ENCODE measurements at regions not wholly inside any gene's neighbourhood (a gene's known extent, or its start where the extent isn't known, plus 50 kb on each side); places are given as distances from the start of the nearest gene placed in this dataset.
"Not testable (repeated sequence)": the region's sequence is repeated elsewhere in the genome, so short reads cannot be mapped to it uniquely, and the experiment has no call there.

DNA sequence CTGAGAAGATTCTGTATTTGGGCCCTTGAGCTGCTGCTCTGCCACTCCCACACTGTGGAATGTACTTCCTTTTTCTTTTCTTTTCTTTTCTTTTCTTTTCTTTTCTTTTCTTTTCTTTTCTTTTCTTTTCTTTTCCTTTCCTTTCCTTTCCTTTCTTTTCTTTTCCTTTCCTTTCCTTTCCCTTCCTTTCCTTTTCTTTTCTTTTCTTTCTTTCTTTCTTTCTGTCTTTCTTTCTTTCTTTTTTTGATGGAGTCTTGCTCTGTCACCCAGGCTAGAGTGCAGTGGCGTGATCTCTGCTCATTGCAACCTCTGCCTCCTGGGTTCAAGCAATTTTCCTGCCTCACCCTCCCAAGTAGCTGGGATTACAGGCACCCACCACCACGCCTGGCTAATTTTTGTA is 89.8 kb downstream of the DNAAF6 start:
- H3K4me1 ChIP-seq; ATAC-seq; H3K27ac ChIP-seq; H3K4me3 ChIP-seq; DNase-seq; H3K9me3 ChIP-seq; H3K27me3 ChIP-seq; H3K36me3 ChIP-seq; intact Hi-C loops (cut with DNase I): not testable (repeated sequence)

DNA sequence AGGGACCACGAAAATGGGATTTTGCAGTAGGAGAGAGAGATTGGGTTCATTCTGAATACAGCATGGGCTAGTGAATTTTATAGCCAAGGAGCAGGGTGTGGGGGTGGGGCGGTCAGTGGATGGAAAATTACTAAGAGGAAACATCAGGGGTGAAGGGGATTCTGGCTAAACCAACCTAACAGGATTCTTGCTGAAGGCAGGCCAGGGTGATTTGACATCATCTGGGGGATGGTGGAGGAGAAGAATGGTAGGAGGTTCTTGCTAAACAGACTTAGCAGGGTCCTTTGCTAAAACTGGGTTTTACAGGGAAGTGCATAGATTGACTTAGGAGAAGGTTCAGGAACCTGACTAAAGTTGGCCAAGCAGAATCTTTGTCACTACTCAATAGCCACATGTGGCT is 91.9 kb downstream of the DNAAF6 start:
- TF ChIP-seq, protein P1, sequence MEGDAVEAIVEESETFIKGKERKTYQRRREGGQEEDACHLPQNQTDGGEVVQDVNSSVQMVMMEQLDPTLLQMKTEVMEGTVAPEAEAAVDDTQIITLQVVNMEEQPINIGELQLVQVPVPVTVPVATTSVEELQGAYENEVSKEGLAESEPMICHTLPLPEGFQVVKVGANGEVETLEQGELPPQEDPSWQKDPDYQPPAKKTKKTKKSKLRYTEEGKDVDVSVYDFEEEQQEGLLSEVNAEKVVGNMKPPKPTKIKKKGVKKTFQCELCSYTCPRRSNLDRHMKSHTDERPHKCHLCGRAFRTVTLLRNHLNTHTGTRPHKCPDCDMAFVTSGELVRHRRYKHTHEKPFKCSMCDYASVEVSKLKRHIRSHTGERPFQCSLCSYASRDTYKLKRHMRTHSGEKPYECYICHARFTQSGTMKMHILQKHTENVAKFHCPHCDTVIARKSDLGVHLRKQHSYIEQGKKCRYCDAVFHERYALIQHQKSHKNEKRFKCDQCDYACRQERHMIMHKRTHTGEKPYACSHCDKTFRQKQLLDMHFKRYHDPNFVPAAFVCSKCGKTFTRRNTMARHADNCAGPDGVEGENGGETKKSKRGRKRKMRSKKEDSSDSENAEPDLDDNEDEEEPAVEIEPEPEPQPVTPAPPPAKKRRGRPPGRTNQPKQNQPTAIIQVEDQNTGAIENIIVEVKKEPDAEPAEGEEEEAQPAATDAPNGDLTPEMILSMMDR (IDR thresholded peaks at IDR 0.05) = no peak
- DNase-seq (no peak), ATAC-seq (no peak)
- Histone ChIP-seq H3K4me1 (no peaks in the 10 kb centered on the region), H3K36me3 (no peaks in the 10 kb centered on the region), H3K27ac (no peak overlapping the region), H3K4me3 (no peak overlapping the region), H3K9me3 (no peaks in the 10 kb centered on the region), H3K27me3 (peaks cover 0 to 9% of the 10 kb centered on the region in 2 donors)
- intact Hi-C loops (cut with DNase I) = no loop called here

DNA sequence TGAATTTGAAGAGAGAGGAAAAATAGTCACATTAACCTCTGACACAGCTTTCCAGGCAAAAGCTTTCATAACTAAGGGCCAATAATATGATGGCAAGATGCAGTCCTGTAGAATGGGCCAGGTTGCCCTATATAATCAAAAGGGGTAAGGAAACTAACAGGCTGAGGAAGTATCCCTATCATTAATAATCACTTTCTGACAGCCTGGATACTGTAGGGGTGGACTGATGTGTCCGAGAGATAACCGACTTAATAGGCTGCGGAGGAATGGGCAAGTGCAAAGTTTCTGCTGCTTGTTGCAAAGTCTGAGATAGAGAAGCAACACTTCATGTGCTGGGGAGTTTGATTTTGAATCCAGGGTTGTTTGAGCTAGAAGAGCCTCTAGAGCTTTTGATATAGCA is 94.8 kb downstream of the DNAAF6 start:
- no peak overlapping the region for H3K4me3 ChIP-seq
- intact Hi-C loops (cut with DNase I) = no loop called here
- TF ChIP-seq, protein P1 (IDR thresholded peaks at IDR 0.05) = no peak
- no peaks in the 10 kb centered on the region for H3K9me3 ChIP-seq
- DNase-seq = no peak
- no peak overlapping the region for H3K27ac ChIP-seq
- no peaks in the 10 kb centered on the region for H3K4me1 ChIP-seq
- H3K27me3 ChIP-seq = peaks cover 0 to 12% of the 10 kb centered on the region in 2 donors
- H3K36me3 ChIP-seq = no peaks in the 10 kb centered on the region
- ATAC-seq = no peak

DNA sequence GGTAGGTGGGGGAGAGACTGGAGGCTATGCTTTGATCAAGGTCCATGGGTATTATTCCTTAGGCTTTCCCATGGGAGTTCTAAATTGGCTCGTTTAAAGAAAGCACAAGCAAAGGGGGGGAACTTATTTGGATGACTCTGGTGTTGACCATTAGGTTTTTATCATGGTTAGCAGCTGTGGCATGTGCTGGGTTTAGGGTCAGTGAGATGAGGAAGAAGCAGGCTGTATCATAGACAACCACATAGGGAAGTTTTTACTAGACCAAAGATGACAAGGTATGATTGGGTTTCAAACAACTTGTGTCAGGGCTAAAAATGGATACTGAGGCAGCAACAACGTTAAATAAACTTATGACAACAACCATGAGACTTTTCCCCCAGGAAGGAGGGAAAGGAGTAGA is 97.7 kb downstream of the DNAAF6 start:
- Histone ChIP-seq H3K27ac (no peak overlapping the region), H3K9me3 (no peaks in the 10 kb centered on the region), H3K36me3 (no peaks in the 10 kb centered on the region), H3K27me3 (peaks cover 0 to 12% of the 10 kb centered on the region in 2 donors), H3K4me3 (no peak overlapping the region), H3K4me1 (no peaks in the 10 kb centered on the region)
- no peak for ATAC-seq
- TF ChIP-seq, protein P1 (IDR thresholded peaks at IDR 0.05) = no peak
- DNase-seq = no peak
- intact Hi-C loops (cut with DNase I) = no loop called here

DNA sequence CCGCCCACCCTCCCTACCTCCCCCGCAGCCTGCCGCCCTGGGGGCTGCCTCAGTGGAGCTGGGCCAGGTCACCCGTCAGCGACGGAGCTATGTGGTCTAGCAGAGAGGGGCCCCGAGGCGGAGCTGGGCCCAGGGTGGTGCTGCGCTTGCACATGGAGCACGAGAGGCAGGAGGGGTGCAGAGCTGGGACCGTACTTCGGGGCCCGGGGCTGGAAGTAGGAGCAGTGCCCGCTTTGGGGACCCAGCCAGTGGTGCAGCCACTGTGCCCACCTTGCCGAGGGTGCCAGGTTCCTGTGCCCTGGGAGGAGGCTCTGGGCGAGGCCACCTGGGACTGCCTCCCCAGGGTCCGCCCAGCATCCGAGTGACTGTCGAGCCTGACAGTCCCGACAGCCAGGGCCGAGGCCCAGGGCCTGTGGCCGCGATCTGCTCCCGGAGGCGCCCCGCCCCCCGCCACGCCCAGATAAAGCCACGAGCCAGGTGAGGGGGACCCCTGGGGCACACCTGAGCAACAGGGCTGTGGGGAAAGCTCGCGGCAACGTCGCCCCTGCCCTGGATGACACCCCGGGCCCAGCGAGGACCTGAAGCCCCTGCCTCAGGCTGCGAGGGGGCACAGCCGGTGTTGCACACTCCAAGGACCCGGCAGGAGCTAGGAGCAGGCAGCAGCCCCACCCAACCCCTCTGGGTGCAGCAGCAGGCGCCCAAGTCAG is 117.5 kb downstream of the DNAAF6 start:
- Histone ChIP-seq H3K9me3 (no peaks in the 10 kb centered on the region), H3K36me3 (no peaks in the 10 kb centered on the region), H3K4me3 (no peak overlapping the region), H3K4me1 (no peaks in the 10 kb centered on the region), H3K27me3 (peaks cover 0 to 23% of the 10 kb centered on the region in 2 donors), H3K27ac (no peak overlapping the region)
- TF ChIP-seq, protein P1 (IDR thresholded peaks at IDR 0.05) = no peak
- intact Hi-C loops (cut with DNase I) = no loop called here
- ATAC-seq (no peak), DNase-seq (no peak)

Data from left lung (tissue), 4 donors.